GM23338 (cell line): ENCODE measurements at regions not wholly inside any gene's neighbourhood (a gene's known extent, or its start where the extent isn't known, plus 50 kb on each side); places are given as distances from the start of the nearest gene placed in this dataset.

Experiments
- ATAC-seq: fragments of 200-7000 bp; cut with Tn5 transposase; 3 replicates; pipeline ENCODE4 v1.9.1; 2020
- DNase-seq: peaks from one replicate; pipeline ENCODE4 v3.0.0-alpha.2; 2015; ENCODE audit warnings: low spot score
- H2AFZ ChIP-seq: fragments of 200-600 bp; sonication (generic); 2 replicates; pipeline ENCODE4 v1.8.0; 2016; ENCODE audit warnings: antibody characterized with exemption, mild to moderate bottlenecking, moderate library complexity
- H3F3A ChIP-seq: fragments of 200-600 bp; sonication (generic); replicated peaks from 2 replicates; pipeline ENCODE4 v1.8.0; 2017; ENCODE audit warnings: antibody characterized with exemption, mixed run types, low read depth
- H3K27ac ChIP-seq: fragments of 200-600 bp; sonication (generic); 2 replicates; pipeline ENCODE4 v1.6.1; 2016; ENCODE audit warnings: low read depth
- H3K27me3 ChIP-seq: fragments of 200-600 bp; sonication (generic); 2 replicates; pipeline ENCODE4 v1.8.0; 2016; ENCODE audit warnings: mild to moderate bottlenecking, mixed run types, moderate library complexity; ENCODE audit not compliant: insufficient read depth
- H3K36me3 ChIP-seq: fragments of 200-600 bp; sonication (generic); 2 replicates; pipeline ENCODE4 v1.8.0; 2016; ENCODE audit warnings: mild to moderate bottlenecking; ENCODE audit not compliant: insufficient read depth
- H3K4me1 ChIP-seq: fragments of 200-600 bp; sonication (generic); 2 replicates; pipeline ENCODE4 v1.8.0; 2016; ENCODE audit warnings: mild to moderate bottlenecking, moderate library complexity; ENCODE audit not compliant: insufficient read depth
- H3K4me2 ChIP-seq: fragments of 200-600 bp; sonication (generic); 2 replicates; pipeline ENCODE4 v1.7.1; 2017; ENCODE audit warnings: mixed run types
- H3K4me3 ChIP-seq: fragments of 200-600 bp; sonication (generic); 2 replicates; pipeline ENCODE4 v1.6.1; 2016; ENCODE audit warnings: mixed run types
- H3K79me2 ChIP-seq: fragments of 200-600 bp; sonication (generic); replicated peaks from 2 replicates; pipeline ENCODE4 v1.8.0; 2017; ENCODE audit warnings: mild to moderate bottlenecking; ENCODE audit not compliant: insufficient read depth
- H3K9me2 ChIP-seq: fragments of 200-600 bp; sonication (generic); 2 replicates; pipeline ENCODE4 v1.8.0; 2017; ENCODE audit not compliant: insufficient read depth
- H4K20me1 ChIP-seq: fragments of 200-600 bp; sonication (generic); replicated peaks from 2 replicates; pipeline ENCODE4 v1.8.0; 2017; ENCODE audit warnings: mild to moderate bottlenecking; ENCODE audit not compliant: insufficient read depth
- H3K27ac Mint-ChIP-seq: 2 replicates; pipeline ENCODE4 v1.8.0; 2020; ENCODE audit warnings: inconsistent platforms, mild to moderate bottlenecking, moderate library complexity, mixed read lengths
- H3K27me3 Mint-ChIP-seq: 3 replicates; pipeline ENCODE4 v1.8.0; 2022; ENCODE audit warnings: low read depth, mild to moderate bottlenecking, moderate library complexity, mixed read lengths, inconsistent platforms; ENCODE audit not compliant: insufficient read depth, poor library complexity
- H3K36me3 Mint-ChIP-seq: 3 replicates; pipeline ENCODE4 v1.8.0; 2021; ENCODE audit warnings: low read depth, mild to moderate bottlenecking, inconsistent platforms, moderate library complexity, mixed read lengths
- H3K4me1 Mint-ChIP-seq: 3 replicates; pipeline ENCODE4 v1.8.0; 2020; ENCODE audit warnings: mild to moderate bottlenecking, inconsistent platforms, mixed read lengths
- H3K4me3 Mint-ChIP-seq: 3 replicates; pipeline ENCODE4 v1.8.0; 2021; ENCODE audit warnings: moderate library complexity, mild to moderate bottlenecking, inconsistent platforms, mixed read lengths
- H3K9me3 Mint-ChIP-seq: 3 replicates; pipeline ENCODE4 v1.8.0; 2020; ENCODE audit warnings: moderate library complexity, mild to moderate bottlenecking, inconsistent platforms, mixed read lengths
- CREB1 ChIP-seq: fragments of 250-450 bp; sonication (Bioruptor Pico); IDR thresholded peaks from 2 replicates; pipeline ENCODE4 v1.5.0; 2020; ENCODE audit warnings: low read depth, mild to moderate bottlenecking, moderate library complexity
- EZH2phosphoT487 ChIP-seq: fragments of 200-600 bp; sonication (generic); IDR thresholded peaks from one replicate; pipeline ENCODE4 v1.8.1; 2018; ENCODE audit warnings: antibody characterized with exemption; ENCODE audit not compliant: unreplicated experiment
- JUNB ChIP-seq: IDR thresholded peaks from one replicate; pipeline ENCODE4 v1.6.1; 2016; ENCODE audit warnings: antibody characterized with exemption; ENCODE audit not compliant: unreplicated experiment
- POLR2AphosphoS5 ChIP-seq: IDR thresholded peaks from 2 replicates; pipeline ENCODE4 v1.6.1; 2016; ENCODE audit warnings: antibody characterized with exemption, low read depth
- ZNF114 ChIP-seq: fragments of 250-450 bp; sonication (Bioruptor Pico); IDR thresholded peaks from 2 replicates; pipeline ENCODE4 v1.5.0; 2020; ENCODE audit warnings: mild to moderate bottlenecking, moderate library complexity
- ZNF331 ChIP-seq: fragments of 250-450 bp; sonication (Bioruptor Pico); IDR thresholded peaks from 2 replicates; pipeline ENCODE4 v1.5.0; 2020; ENCODE audit warnings: low read depth, mild to moderate bottlenecking, moderate library complexity
- ZNF462 ChIP-seq: fragments of 250-450 bp; sonication (Bioruptor Pico); IDR thresholded peaks from 2 replicates; pipeline ENCODE4 v1.5.0; 2020; ENCODE audit warnings: mild to moderate bottlenecking, moderate library complexity

- H3K4me2 ChIP-seq: peak overlapping the region; percentile 16; the same call in 1 of the 2 replicates
- H3K79me2 ChIP-seq: no peaks in the 10 kb centered on the region
- TF ChIP-seq JUNB (no peak), CREB1 (CRISPR knock-in tag) (no peak), ZNF331 (CRISPR knock-in tag) (no peak), ZNF462 (CRISPR knock-in tag) (no peak), POLR2AphosphoS5 (no peak), EZH2phosphoT487 (no peak), ZNF114 (CRISPR knock-in tag) (no peak)
- no peaks in the 10 kb centered on the region for H4K20me1 ChIP-seq
- Mint-ChIP-seq H3K9me3 (peaks cover 23% of the 10 kb centered on the region), H3K27ac (peak overlapping the region; percentile 54), H3K36me3 (peaks cover 9% of the 10 kb centered on the region; the same call in 2 of the 3 replicates), H3K4me1 (peaks cover 10% of the 10 kb centered on the region), H3K4me3 (peak overlapping the region; percentile 26; the same call in 2 of the 3 replicates), H3K27me3 (no peaks in the 10 kb centered on the region)
- ATAC-seq: no peak
- H2AFZ ChIP-seq: peak overlapping the region; percentile 92
- no peaks in the 10 kb centered on the region for H3K36me3 ChIP-seq
- DNase-seq: peak; percentile 9
- no peaks in the 10 kb centered on the region for H3K9me2 ChIP-seq
- H3K27me3 ChIP-seq: no peaks in the 10 kb centered on the region
- no peak overlapping the region for H3K4me3 ChIP-seq
- H3K4me1 ChIP-seq: peaks cover 6% of the 10 kb centered on the region
- no peaks in the 10 kb centered on the region for H3F3A ChIP-seq
- H3K27ac ChIP-seq: no peak overlapping the region
Measured at GRCh38 chr6:103000688-103001087, 1607.2 kb downstream of the GRIK2 start.

GRCh38 chr6:102995491-102995890 is 1602.0 kb downstream of the GRIK2 start:
- no peak overlapping the region for H3K27ac ChIP-seq
- no peaks in the 10 kb centered on the region for H3K27me3 ChIP-seq
- no peaks in the 10 kb centered on the region for H4K20me1 ChIP-seq
- Mint-ChIP-seq H3K4me1 (peaks cover 2% of the 10 kb centered on the region; the same call in 2 of the 3 replicates), H3K27ac (no peak overlapping the region), H3K4me3 (no peak overlapping the region), H3K36me3 (no peaks in the 10 kb centered on the region), H3K9me3 (no peaks in the 10 kb centered on the region), H3K27me3 (no peaks in the 10 kb centered on the region)
- DNase-seq (no peak), ATAC-seq (no peak)
- no peak overlapping the region for H2AFZ ChIP-seq
- H3K9me2 ChIP-seq: no peaks in the 10 kb centered on the region
- no peaks in the 10 kb centered on the region for H3F3A ChIP-seq
- H3K4me1 ChIP-seq: no peaks in the 10 kb centered on the region
- no peak overlapping the region for H3K4me2 ChIP-seq
- no peaks in the 10 kb centered on the region for H3K79me2 ChIP-seq
- no peak overlapping the region for H3K4me3 ChIP-seq
- TF ChIP-seq ZNF331 (CRISPR knock-in tag): no peak
- no peak for TF ChIP-seq ZNF462 (CRISPR knock-in tag)
- TF ChIP-seq EZH2phosphoT487: no peak
- no peaks in the 10 kb centered on the region for H3K36me3 ChIP-seq
